ENCODE measurements at regions not wholly inside any gene's neighbourhood (a gene's known extent, or its start where the extent isn't known, plus 50 kb on each side); places are given as distances from the start of the nearest gene placed in this dataset.

- Histone ChIP-seq H3K18ac (ENCODE audit: extremely low read depth, low read length) (no peak overlapping the region), H3K4me1 (replicated peaks in 1 of 4; ENCODE audit: control insufficient read depth in 3 of 4, insufficient read depth in 4 of 4, low read length in 3 of 4) (peaks cover 0 to 3% (median 0%) of the 10 kb centered on the region in 4 experiments; a peak in 1 of 7 replicates), H3K23ac (ENCODE audit: insufficient read length) (no peak overlapping the region), H2AFZ (ENCODE audit: low read length) (no peak overlapping the region), H4K20me1 (replicated peaks in 1 of 2; ENCODE audit: control insufficient read depth in 1 of 2, insufficient read depth in 2 of 2, low read length in 2 of 2) (peaks cover 0 to 1% of the 10 kb centered on the region in 2 experiments), H3K79me2 (ENCODE audit: control insufficient read depth in 1 of 2, insufficient read depth in 2 of 2, low read length in 2 of 2) (no peaks in the 10 kb centered on the region), H3K14ac (ENCODE audit: insufficient read length) (no peak overlapping the region), H2BK120ac (replicated peaks; ENCODE audit: low read depth, low read length) (no peak overlapping the region), H2BK20ac (ENCODE audit: low read length) (no peak overlapping the region), H3K27me3 (replicated peaks in 1 of 4; ENCODE audit: control insufficient read depth in 3 of 4, extremely low read depth in 1 of 4, insufficient read depth in 3 of 4, low read length in 3 of 4) (no peaks in the 10 kb centered on the region), H3K4me3 (ENCODE audit: extremely low read depth in 1 of 4, insufficient read depth in 2 of 4, low read depth in 3 of 4, low read length in 4 of 4) (no peak overlapping the region), H4K8ac (ENCODE audit: extremely low read depth, insufficient read depth, low read length) (no peak overlapping the region), H3K4me2 (ENCODE audit: insufficient read depth in 1 of 2, low read depth in 2 of 2, low read length in 2 of 2) (no peak overlapping the region), H3K36me3 (ENCODE audit: control insufficient read depth in 2 of 4, insufficient read depth in 4 of 4, low read length in 3 of 4) (no peaks in the 10 kb centered on the region), H2BK15ac (ENCODE audit: low read length) (no peak overlapping the region), H3K9ac (replicated peaks in 1 of 4; ENCODE audit: extremely low read depth in 1 of 4, low read depth in 3 of 4, low read length in 3 of 4) (no peak overlapping the region), H3K27ac (ENCODE audit: low read depth, low read length) (no peak overlapping the region), H2AK5ac (ENCODE audit: low read depth, low read length) (no peak overlapping the region), H3K23me2 (ENCODE audit: low read depth, low read length) (no peaks in the 10 kb centered on the region), H4K5ac (ENCODE audit: insufficient read length, low read depth, low read length) (no peak overlapping the region), H3K4ac (replicated peaks; ENCODE audit: insufficient read length, low read depth, low read length) (no peak overlapping the region), H2BK12ac (ENCODE audit: low read depth, low read length) (no peak overlapping the region), H2BK5ac (ENCODE audit: low read depth, low read length) (no peak overlapping the region), H3K9me3 (ENCODE audit: insufficient read depth in 2 of 2, low read depth in 1 of 2, low read length in 1 of 2) (no peaks in the 10 kb centered on the region), H3K79me1 (ENCODE audit: low read depth, low read length) (no peaks in the 10 kb centered on the region), H4K91ac (replicated peaks; ENCODE audit: insufficient read length, low read length) (no peak overlapping the region), H3K56ac (replicated peaks; ENCODE audit: insufficient read length, low read depth, low read length) (no peak overlapping the region)
- 82% methylated on average over 6 of the region's 6 CpGs; no CpG with 5 or more reads in 1 of the 2 experiments for WGBS, 2 experiments (ENCODE audit: extremely low coverage in 1 of 2, insufficient coverage in 1 of 2, insufficient read length in 1 of 2, insufficient replicate concordance in 2 of 2, low coverage in 1 of 2, low lambda C conversion rate in 2 of 2, missing lambda C conversion rate in 1 of 2)
- DNase-seq (ENCODE audit: low read depth in 1 of 2, low spot score in 2 of 2), result no peak
- ChIA-PET POLR2A (ENCODE audit: partially characterized antibody) (no interaction called here), CTCF (ENCODE audit: partially characterized antibody) (no interaction called here)
- no peak for FAIRE-seq
- TF ChIP-seq KDM1A (IDR thresholded peaks at IDR 0.05; ENCODE audit: borderline replicate concordance, low read length), result no peak
These were observed 213.7 kb downstream of the KCNJ3 start for GRCh38 chr2:154912215-154912614.

Data from H1 (cell line).